ENCODE measurements at regions not wholly inside any gene's neighbourhood (a gene's known extent, or its start where the extent isn't known, plus 50 kb on each side); places are given as distances from the start of the nearest gene placed in this dataset.

GRCh38 chrX:79082899-79083298, 61.6 kb upstream of the GPR174 start:
- no peak for TF ChIP-seq POLR2A (IDR thresholded peaks at IDR 0.05; ENCODE audit: low read depth, low read length)
- TF ChIP-seq POLR2AphosphoS5 (IDR thresholded peaks at IDR 0.05; ENCODE audit: low read depth, low read length), result no peak
